Heart right ventricle (tissue), 16 donors: ENCODE measurements at regions not wholly inside any gene's neighbourhood (a gene's known extent, or its start where the extent isn't known, plus 50 kb on each side); places are given as distances from the start of the nearest gene placed in this dataset.
A peak's percentile ranks its signal among the peaks of the same experiment; 100 is the strongest.

Source experiments
- ATAC-seq, 8 donors: fragments of 200-7000 bp; cut with Tn5 transposase; one replicate each; pipeline ENCODE4 v1.9.1; 2020; ENCODE audit warnings: mild to moderate bottlenecking in 8 of 8, moderate library complexity in 8 of 8, moderate number of reproducible peaks in 1 of 8
- DNase-seq, 2 donors: peaks; one replicate each; pipeline ENCODE4 v3.0.0-alpha.2; 2020
- H3K27ac ChIP-seq, 10 donors: fragments of 200-600 bp; sonication (generic) in 2 of 10; one replicate each; pipeline versions ENCODE4 v1.5.0 to v1.8.0; 2020 to 2022; ENCODE audit warnings: mild to moderate bottlenecking in 3 of 10
- H3K27me3 ChIP-seq, 7 donors: fragments of 200-600 bp; one replicate each; pipeline ENCODE4 v1.8.0; 2021 to 2022; ENCODE audit warnings: mild to moderate bottlenecking in 2 of 7
- H3K36me3 ChIP-seq, 9 donors: fragments of 200-600 bp; sonication (generic) in 1 of 9; one replicate each; pipeline versions ENCODE4 v1.5.0 to v1.8.0; 2020 to 2022; ENCODE audit warnings: mild to moderate bottlenecking in 2 of 9
- H3K4me1 ChIP-seq, 9 donors: fragments of 200-600 bp; sonication (generic) in 1 of 9; one replicate each; pipeline versions ENCODE4 v1.5.0 to v1.8.0; 2020 to 2022; ENCODE audit warnings: mild to moderate bottlenecking in 4 of 9
- H3K4me3 ChIP-seq, 10 donors: fragments of 200-600 bp; sonication (generic) in 2 of 10; one replicate each; pipeline versions ENCODE4 v1.5.0 to v1.8.0; 2020 to 2022; ENCODE audit warnings: mild to moderate bottlenecking in 7 of 10, moderate library complexity in 2 of 10
- H3K9me3 ChIP-seq, 11 donors: fragments of 200-600 bp in 10 of 11; sonication (generic) in 2 of 11; one replicate each; pipeline versions ENCODE4 v1.5.0 to v1.8.0; 2013 to 2022; ENCODE audit warnings: mild to moderate bottlenecking in 2 of 11, control low read depth in 1 of 11, moderate library complexity in 1 of 11
- CTCF ChIP-seq, 9 donors: fragments of 200-600 bp; sonication (generic) in 2 of 9; IDR thresholded peaks; one replicate each; pipeline versions ENCODE4 v1.5.0 to v1.8.0; 2021 to 2022; ENCODE audit warnings: antibody characterized with exemption in 9 of 9, mild to moderate bottlenecking in 5 of 9, moderate library complexity in 1 of 9
- WGBS, 2 donors: extraction: QIAGEN DNeasy Blood & Tissue Kit; methylation state at CpG; one replicate each; pipeline ENCODE4 v1.1.7; 2013; ENCODE audit warnings: inconsistent platforms in 1 of 2; 5-methylcytosine and 5-hydroxymethylcytosine counted together
- intact Hi-C, 10 donors: fragments of 100-400 bp; cut with DNase I; formaldehyde crosslinking; loops; one replicate each; pipeline versions ENCODE4 v1.11.1 to v1.14.2; 2022
- donor health status: Arrhythmogenic right ventricular cardiomyopathy.
- donor health status: ischemic (EF 13 %, LVEDD 7.1; RV severe dilation, severe dysfunction).
- donor health status: healthy with polysubstance abuse.
- donor health status: DM: no; HTN: yes; CAD: no.
- donor health status: DM: no; HTN: no; CAD: no.
- donor health status: ischemic (EF 25% LVEDD 6.9; RV normal size, moderate dysfunction).
- donor health status: ischemic (EF 25% LVEDD 5.7; RV mildly dilated, moderate dysfunction).
- donor health status: healthy.
- donor health status: DM: yes; HTN: yes; CAD: no.
- donor health status: Ischemic cardiomyopathy.
- donor health status: ischemic (EF 35%, LVEDD 5.7; RV mildly dilated, moderate dysfunction).
- donor health status: nonischemic (EF 11% LVEDD 7.7; RV severe dilation, severe dysfunction).
- donor health status: DM: yes; HTN: yes; CAD: no.
- donor health status: PGD.
- donor health status: ischemic (EF 29% LVEDD 5.4; RV normal size, mild dysfunction).
- donor health status: nonischemic (EF 23%, LVEDD 6.1; RV moderate dilation, normal function).

- DNase-seq (no peak), ATAC-seq (no peak)
- no peak overlapping the region for H3K4me3 ChIP-seq
- 65 to 73% methylated on average over 9 of the region's 9 CpGs for WGBS, 2 donors
- H3K9me3 ChIP-seq = peaks cover 0 to 21% (median 0%) of the 10 kb centered on the region in 11 donors
- H3K27me3 ChIP-seq = peaks cover 0 to 16% (median 0%) of the 10 kb centered on the region in 7 donors
- H3K27ac ChIP-seq = no peak overlapping the region
- H3K36me3 ChIP-seq = no peaks in the 10 kb centered on the region
- H3K4me1 ChIP-seq = no peaks in the 10 kb centered on the region
- intact Hi-C loops = no loop called here
- peak in 2 of 9 donors; percentile 14 to 32 for TF ChIP-seq CTCF (IDR thresholded peaks at IDR 0.05)
These were observed 965.5 kb downstream of the TMEM121 start for GRCh38 chr14:106491851-106492250.

GRCh38 chr14:106493962-106494823 is 967.8 kb downstream of the TMEM121 start:
- peak overlapping the region in 1 of 10 donors; percentile 37 for H3K4me3 ChIP-seq

GRCh38 chr14:106500571-106500970 is 974.2 kb downstream of the TMEM121 start:
- DNase-seq = no peak
- no peak overlapping the region for H3K27ac ChIP-seq
- WGBS, 2 donors = 10 to 25% methylated on average over 1 of the region's 1 CpG
- H3K4me3 ChIP-seq = no peak overlapping the region
- ATAC-seq = no peak
- H3K9me3 ChIP-seq = peaks cover 0 to 13% (median 0%) of the 10 kb centered on the region in 11 donors
- peaks cover 0 to 9% (median 0%) of the 10 kb centered on the region in 7 donors for H3K27me3 ChIP-seq
- no peaks in the 10 kb centered on the region for H3K36me3 ChIP-seq
- no peaks in the 10 kb centered on the region for H3K4me1 ChIP-seq
- TF ChIP-seq CTCF (IDR thresholded peaks at IDR 0.05) = no peak
- intact Hi-C loops = no loop called here

More at GRCh38 chr14:106493962-106494823, 967.8 kb downstream of the TMEM121 start:
- H3K36me3 ChIP-seq = no peaks in the 10 kb centered on the region
- H3K9me3 ChIP-seq = peaks cover 0 to 21% (median 0%) of the 10 kb centered on the region in 11 donors
- TF ChIP-seq CTCF (IDR thresholded peaks at IDR 0.05) = no peak
- intact Hi-C loops = no loop called here
- peaks cover 0 to 10% (median 0%) of the 10 kb centered on the region in 7 donors for H3K27me3 ChIP-seq
- DNase-seq (no peak), ATAC-seq (no peak)
- no peaks in the 10 kb centered on the region for H3K4me1 ChIP-seq
- no peak overlapping the region for H3K27ac ChIP-seq
- 30 to 38% methylated on average over 3 of the region's 3 CpGs for WGBS, 2 donors

- Histone ChIP-seq H3K4me3 (no peak overlapping the region), H3K27ac (no peak overlapping the region), H3K9me3 (peaks cover 0 to 6% (median 0%) of the 10 kb centered on the region in 11 donors), H3K27me3 (peaks cover 0 to 18% (median 4%) of the 10 kb centered on the region in 7 donors), H3K36me3 (no peaks in the 10 kb centered on the region), H3K4me1 (no peaks in the 10 kb centered on the region)
- DNase-seq (no peak), ATAC-seq (no peak)
- intact Hi-C loops = no loop called here
- TF ChIP-seq CTCF (IDR thresholded peaks at IDR 0.05) = no peak
These were observed 975.5 kb downstream of the TMEM121 start for GRCh38 chr14:106501898-106502297.
